Skeletal muscle satellite cell (primary cell): ENCODE measurements at regions not wholly inside any gene's neighbourhood (a gene's known extent, or its start where the extent isn't known, plus 50 kb on each side); places are given as distances from the start of the nearest gene placed in this dataset.

Experiments
- H3K27me3 ChIP-seq: 2 replicates; pipeline ENCODE4 v1.7.0; 2013; ENCODE audit warnings: low read length; ENCODE audit not compliant: control insufficient read depth, insufficient read depth
- H3K36me3 ChIP-seq: 2 replicates; pipeline ENCODE4 v1.7.0; 2013; ENCODE audit warnings: mild to moderate bottlenecking, control low read depth, low read length; ENCODE audit not compliant: insufficient read depth
- H3K4me1 ChIP-seq: 2 replicates; pipeline ENCODE4 v1.7.0; 2013; ENCODE audit warnings: low read length; ENCODE audit not compliant: control insufficient read depth, insufficient read depth
- H3K4me2 ChIP-seq: 2 replicates; pipeline ENCODE4 v1.7.0; 2013; ENCODE audit warnings: mild to moderate bottlenecking, low read length
- H3K4me3 ChIP-seq: 2 replicates; pipeline ENCODE4 v1.7.0; 2013; ENCODE audit warnings: low read length
- H3K9ac ChIP-seq: 2 replicates; pipeline ENCODE4 v1.7.0; 2013; ENCODE audit warnings: mild to moderate bottlenecking, low read depth, low read length, moderate library complexity
- H3K9me3 ChIP-seq: replicated peaks from 2 replicates; pipeline ENCODE4 v1.7.0; 2013; ENCODE audit warnings: mild to moderate bottlenecking, control low read depth, low read length

- no peaks in the 10 kb centered on the region for H3K27me3 ChIP-seq
- H3K9ac ChIP-seq, result no peak overlapping the region
- no peak overlapping the region for H3K4me2 ChIP-seq
These were observed 474.0 kb downstream of the SETD4 start for GRCh38 chr21:35586305-35586704.

GRCh38 chr21:35585878-35586277 lies 474.4 kb downstream of the SETD4 start:
- H3K27me3 ChIP-seq, result no peaks in the 10 kb centered on the region
- H3K9me3 ChIP-seq, result no peaks in the 10 kb centered on the region
- H3K4me1 ChIP-seq, result no peaks in the 10 kb centered on the region
- no peak overlapping the region for H3K4me3 ChIP-seq
- no peak overlapping the region for H3K9ac ChIP-seq
- no peaks in the 10 kb centered on the region for H3K36me3 ChIP-seq
- no peak overlapping the region for H3K4me2 ChIP-seq

More at GRCh38 chr21:35586305-35586704, 474.0 kb downstream of the SETD4 start:
- Histone ChIP-seq H3K9me3 (no peaks in the 10 kb centered on the region), H3K4me3 (no peak overlapping the region), H3K4me1 (no peaks in the 10 kb centered on the region), H3K36me3 (no peaks in the 10 kb centered on the region)

- no peaks in the 10 kb centered on the region for H3K9me3 ChIP-seq
- no peaks in the 10 kb centered on the region for H3K36me3 ChIP-seq
- no peak overlapping the region for H3K4me3 ChIP-seq
- H3K4me1 ChIP-seq, result peaks cover 2% of the 10 kb centered on the region
- H3K4me2 ChIP-seq, result no peak overlapping the region
- H3K9ac ChIP-seq, result no peak overlapping the region
- no peaks in the 10 kb centered on the region for H3K27me3 ChIP-seq
These were observed 475.2 kb downstream of the SETD4 start for GRCh38 chr21:35585155-35585554.

- no peaks in the 10 kb centered on the region for H3K36me3 ChIP-seq
- no peaks in the 10 kb centered on the region for H3K27me3 ChIP-seq
- no peak overlapping the region for H3K4me3 ChIP-seq
- H3K4me1 ChIP-seq, result peaks cover 16% of the 10 kb centered on the region
- no peaks in the 10 kb centered on the region for H3K9me3 ChIP-seq
- no peak overlapping the region for H3K9ac ChIP-seq
- no peak overlapping the region for H3K4me2 ChIP-seq
These were observed 476.6 kb downstream of the SETD4 start for GRCh38 chr21:35583566-35584216.

GRCh38 chr21:35582731-35583130 lies 477.6 kb downstream of the SETD4 start:
- peaks cover 24% of the 10 kb centered on the region for H3K4me1 ChIP-seq

GRCh38 chr21:35581640-35582039 lies 478.7 kb downstream of the SETD4 start:
- H3K4me1 ChIP-seq, result peaks cover 32% of the 10 kb centered on the region
- no peaks in the 10 kb centered on the region for H3K9me3 ChIP-seq
- H3K9ac ChIP-seq, result no peak overlapping the region
- H3K4me2 ChIP-seq, result no peak overlapping the region
- no peaks in the 10 kb centered on the region for H3K36me3 ChIP-seq
- H3K27me3 ChIP-seq, result no peaks in the 10 kb centered on the region
- H3K4me3 ChIP-seq, result no peak overlapping the region

More at GRCh38 chr21:35582731-35583130, 477.6 kb downstream of the SETD4 start:
- Histone ChIP-seq H3K36me3 (no peaks in the 10 kb centered on the region), H3K9ac (no peak overlapping the region), H3K27me3 (no peaks in the 10 kb centered on the region), H3K4me2 (no peak overlapping the region), H3K9me3 (no peaks in the 10 kb centered on the region), H3K4me3 (no peak overlapping the region)

- no peaks in the 10 kb centered on the region for H3K27me3 ChIP-seq
- H3K9me3 ChIP-seq, result no peaks in the 10 kb centered on the region
- no peak overlapping the region for H3K4me3 ChIP-seq
- peak overlapping the region; percentile 31 for H3K9ac ChIP-seq
- peak overlapping the region; percentile 35 for H3K4me2 ChIP-seq
- peaks cover 43% of the 10 kb centered on the region for H3K4me1 ChIP-seq
- no peaks in the 10 kb centered on the region for H3K36me3 ChIP-seq
These were observed 480.6 kb downstream of the SETD4 start for GRCh38 chr21:35579520-35580293.

GRCh38 chr21:35578831-35579471 lies 481.4 kb downstream of the SETD4 start:
- Histone ChIP-seq H3K9ac (peak overlapping the region; percentile 31), H3K4me3 (peak overlapping the region; percentile 11), H3K27me3 (no peaks in the 10 kb centered on the region), H3K4me2 (peak overlapping the region; percentile 35), H3K36me3 (no peaks in the 10 kb centered on the region), H3K4me1 (peaks cover 43% of the 10 kb centered on the region), H3K9me3 (no peaks in the 10 kb centered on the region)

GRCh38 chr21:35578347-35578782 lies 482.0 kb downstream of the SETD4 start:
- no peaks in the 10 kb centered on the region for H3K9me3 ChIP-seq
- peak overlapping the region; percentile 23 for H3K9ac ChIP-seq
- H3K36me3 ChIP-seq, result no peaks in the 10 kb centered on the region
- H3K4me3 ChIP-seq, result no peak overlapping the region
- peaks cover 43% of the 10 kb centered on the region for H3K4me1 ChIP-seq
- H3K4me2 ChIP-seq, result peak overlapping the region; percentile 35
- H3K27me3 ChIP-seq, result no peaks in the 10 kb centered on the region

GRCh38 chr21:35575280-35575915 lies 484.9 kb downstream of the SETD4 start:
- no peaks in the 10 kb centered on the region for H3K36me3 ChIP-seq
- H3K27me3 ChIP-seq, result no peaks in the 10 kb centered on the region
- H3K4me3 ChIP-seq, result no peak overlapping the region
- no peak overlapping the region for H3K9ac ChIP-seq
- peak overlapping the region; percentile 8 for H3K4me2 ChIP-seq
- no peaks in the 10 kb centered on the region for H3K9me3 ChIP-seq
- peaks cover 43% of the 10 kb centered on the region for H3K4me1 ChIP-seq
